OCI-LY7 (cell line): ENCODE measurements at regions not wholly inside any gene's neighbourhood (a gene's known extent, or its start where the extent isn't known, plus 50 kb on each side); places are given as distances from the start of the nearest gene placed in this dataset.

Source experiments
- BruUV-seq: library from RNA; stranded (reverse); fragments of 400-500 nt; replicated peaks from 2 replicates; lab custom pipeline; 2021; lab: Mats Ljungman, UMichigan
- CTCF ChIA-PET: fragments of 300-600 bp; sonication (Branson Sonifier 250); formaldehyde crosslinking; loops from one replicate; lab custom pipeline; 2022; ENCODE audit warnings: antibody characterized with exemption; ENCODE audit not compliant: unreplicated experiment; lab: Charles Lee
- POLR2A ChIA-PET: fragments of 300-600 bp; sonication (Branson Sonifier 250); formaldehyde crosslinking; loops from one replicate; lab custom pipeline; 2022; ENCODE audit warnings: antibody characterized with exemption; lab: Charles Lee
- DNase-seq: peaks from one replicate; pipeline ENCODE4 v3.0.0-alpha.2; 2015; ENCODE audit warnings: low spot score
- H2AFZ ChIP-seq: fragments of 200-600 bp; sonication (generic), shearing (Covaris generic); 2 replicates; pipeline ENCODE4 v1.6.1; 2014; ENCODE audit warnings: mild to moderate bottlenecking, antibody characterized with exemption, low read length, moderate library complexity
- H3K27ac ChIP-seq: fragments of 200-600 bp; sonication (generic); 2 replicates; pipeline ENCODE4 v1.5.1; 2014; ENCODE audit warnings: mixed run types, low read depth, mild to moderate bottlenecking, moderate library complexity, low read length, inconsistent platforms; ENCODE audit not compliant: poor library complexity, severe bottlenecking
- H3K36me3 ChIP-seq: fragments of 200-600 bp; sonication (generic); 2 replicates; pipeline ENCODE4 v1.6.1; 2014; ENCODE audit warnings: mild to moderate bottlenecking, antibody characterized with exemption, low read length, moderate library complexity, mixed read lengths; ENCODE audit not compliant: insufficient read depth
- H3K4me1 ChIP-seq: fragments of 200-600 bp; sonication (generic); 2 replicates; pipeline ENCODE4 v1.5.1; 2014; ENCODE audit warnings: mild to moderate bottlenecking, low read length; ENCODE audit not compliant: insufficient read depth, poor library complexity, severe bottlenecking
- H3K4me2 ChIP-seq: fragments of 200-600 bp; sonication (generic); 2 replicates; pipeline ENCODE4 v1.6.1; 2014; ENCODE audit warnings: mild to moderate bottlenecking, low read length
- H3K4me3 ChIP-seq: fragments of 200-600 bp; sonication (generic); 2 replicates; pipeline ENCODE4 v1.5.1; 2014; ENCODE audit warnings: mild to moderate bottlenecking, low read depth, low read length; ENCODE audit not compliant: poor library complexity, severe bottlenecking
- H3K79me2 ChIP-seq: fragments of 200-600 bp; sonication (generic); 2 replicates; pipeline ENCODE4 v1.6.1; 2016; ENCODE audit warnings: low read depth, mild to moderate bottlenecking, low read length, moderate library complexity, mixed read lengths; ENCODE audit not compliant: insufficient read depth
- H3K9me2 ChIP-seq: fragments of 200-600 bp; sonication (generic); 2 replicates; pipeline ENCODE4 v1.6.1; 2016; ENCODE audit warnings: mild to moderate bottlenecking, low read length, mixed read lengths; ENCODE audit not compliant: insufficient read depth
- H3K9me3 ChIP-seq: fragments of 200-600 bp; sonication (generic); 2 replicates; pipeline ENCODE4 v1.6.1; 2014; ENCODE audit warnings: mild to moderate bottlenecking, mixed run types, low read length, mixed read lengths
- H4K20me1 ChIP-seq: fragments of 200-600 bp; sonication (generic); 2 replicates; pipeline ENCODE4 v1.6.1; 2014; ENCODE audit warnings: mild to moderate bottlenecking, antibody characterized with exemption, low read length, moderate library complexity, mixed read lengths; ENCODE audit not compliant: insufficient read depth
- CTCF ChIP-seq: fragments of 200-600 bp; sonication (generic); conservative IDR thresholded peaks from 2 replicates; pipeline ENCODE4 v1.5.1; 2014; ENCODE audit warnings: mild to moderate bottlenecking, antibody characterized with exemption, low read length, moderate library complexity, mixed read lengths
- EZH2phosphoT487 ChIP-seq: fragments of 200-600 bp; sonication (generic); IDR thresholded peaks from 2 replicates; pipeline ENCODE4 v1.6.1; 2018; ENCODE audit warnings: low read depth, borderline replicate concordance, mild to moderate bottlenecking, mixed run types, antibody characterized with exemption, low read length, moderate library complexity, mixed read lengths
- intact Hi-C: fragments of 100-400 bp; cut with micrococcal nuclease; formaldehyde crosslinking; loops from one replicate; pipeline ENCODE4 v1.10.0; 2022; ENCODE audit not compliant: unreplicated experiment

- DNase-seq, result no peak
- intact Hi-C loops, result no loop called here
- TF ChIP-seq EZH2phosphoT487, result no peak
- no peak for TF ChIP-seq CTCF
- Histone ChIP-seq H3K36me3 (no peaks in the 10 kb centered on the region), H3K9me3 (no peaks in the 10 kb centered on the region), H3K4me2 (no peak overlapping the region), H3K27ac (no peak overlapping the region), H3K79me2 (no peaks in the 10 kb centered on the region), H3K4me1 (no peaks in the 10 kb centered on the region), H3K4me3 (no peak overlapping the region), H2AFZ (no peak overlapping the region), H3K9me2 (no peaks in the 10 kb centered on the region), H4K20me1 (no peaks in the 10 kb centered on the region; the same call in 1 of the 2 replicates)
- no TSS peak for BruUV-seq
- ChIA-PET POLR2A (no interaction called here), CTCF (no interaction called here)
Measured at GRCh38 chr1:17955302-17956285, 152.0 kb upstream of the IGSF21 start.

- no peak for TF ChIP-seq EZH2phosphoT487
- no peak for TF ChIP-seq CTCF
- Histone ChIP-seq H3K4me2 (no peak overlapping the region), H3K36me3 (no peaks in the 10 kb centered on the region), H3K9me2 (no peaks in the 10 kb centered on the region), H3K4me3 (no peak overlapping the region), H3K79me2 (no peaks in the 10 kb centered on the region), H3K27ac (no peak overlapping the region), H4K20me1 (no peaks in the 10 kb centered on the region; the same call in 1 of the 2 replicates), H3K9me3 (no peaks in the 10 kb centered on the region), H2AFZ (no peak overlapping the region), H3K4me1 (no peaks in the 10 kb centered on the region)
- no peak for DNase-seq
- no TSS peak for BruUV-seq
- ChIA-PET CTCF (no interaction called here), POLR2A (no interaction called here)
- intact Hi-C loops, result no loop called here
Measured at GRCh38 chr1:17957588-17958267, 149.9 kb upstream of the IGSF21 start.

GRCh38 chr1:17958704-17959103 is 148.9 kb upstream of the IGSF21 start:
- Histone ChIP-seq H3K79me2 (no peaks in the 10 kb centered on the region), H3K27ac (no peak overlapping the region), H3K9me3 (no peaks in the 10 kb centered on the region), H3K36me3 (no peaks in the 10 kb centered on the region), H3K4me1 (no peaks in the 10 kb centered on the region), H3K4me3 (no peak overlapping the region), H3K4me2 (no peak overlapping the region), H3K9me2 (no peaks in the 10 kb centered on the region), H4K20me1 (no peaks in the 10 kb centered on the region), H2AFZ (no peak overlapping the region)
- TF ChIP-seq CTCF, result no peak
- no peak for TF ChIP-seq EZH2phosphoT487
- no TSS peak for BruUV-seq
- intact Hi-C loops, result no loop called here
- ChIA-PET CTCF (no interaction called here), POLR2A (no interaction called here)
- peak; percentile 9 for DNase-seq
